ENCODE measurements at regions not wholly inside any gene's neighbourhood (a gene's known extent, or its start where the extent isn't known, plus 50 kb on each side); places are given as distances from the start of the nearest gene placed in this dataset.
"Not testable (repeated sequence)": the region's sequence is repeated elsewhere in the genome, so short reads cannot be mapped to it uniquely, and the experiment has no call there.

GRCh38 chr11:91624021-91624420 is 600.6 kb upstream of the FAT3 start:
- no peak for DNase-seq

GRCh38 chr11:91608677-91609076 is 615.9 kb upstream of the FAT3 start:
- no peak for DNase-seq

- no peak for DNase-seq
Observed at GRCh38 chr11:91596111-91596510, 628.5 kb upstream of the FAT3 start.

- DNase-seq: no peak
Observed at GRCh38 chr11:91591021-91591420, 633.6 kb upstream of the FAT3 start.

GRCh38 chr11:91587131-91587530 is 637.5 kb upstream of the FAT3 start:
- DNase-seq: no peak

GRCh38 chr11:91585035-91585801 is 639.4 kb upstream of the FAT3 start:
- no peak for DNase-seq

GRCh38 chr11:91563176-91563575 is 661.4 kb upstream of the FAT3 start:
- no peak for DNase-seq

- DNase-seq: no peak
Observed at GRCh38 chr11:91560434-91560833, 664.2 kb upstream of the FAT3 start.

GRCh38 chr11:91538065-91538464 is 686.6 kb upstream of the FAT3 start:
- DNase-seq: no peak

- DNase-seq: no peak
Observed at GRCh38 chr11:91536366-91536765, 688.3 kb upstream of the FAT3 start.

- DNase-seq: no peak
Observed at GRCh38 chr11:91528965-91529364, 695.7 kb upstream of the FAT3 start.

GRCh38 chr11:91527380-91528030 is 697.1 kb upstream of the FAT3 start:
- no peak for DNase-seq

- DNase-seq: no peak
Observed at GRCh38 chr11:91513734-91514133, 710.9 kb upstream of the FAT3 start.

- no peak for DNase-seq
Observed at GRCh38 chr11:91497847-91498246, 726.8 kb upstream of the FAT3 start.

GRCh38 chr11:91495837-91496236 is 728.8 kb upstream of the FAT3 start:
- DNase-seq: no peak

- DNase-seq: no peak
Observed at GRCh38 chr11:91489989-91490388, 734.6 kb upstream of the FAT3 start.

- not testable (repeated sequence) for DNase-seq
Observed at GRCh38 chr11:91483956-91484355, 740.7 kb upstream of the FAT3 start.

- not testable (repeated sequence) for DNase-seq
Observed at GRCh38 chr11:91481875-91482274, 742.7 kb upstream of the FAT3 start.

GRCh38 chr11:91470656-91471055 is 754.0 kb upstream of the FAT3 start:
- no peak for DNase-seq

GRCh38 chr11:91459840-91460239 is 764.8 kb upstream of the FAT3 start:
- DNase-seq: no peak

GRCh38 chr11:91446267-91446666 is 778.4 kb upstream of the FAT3 start:
- DNase-seq: no peak

GRCh38 chr11:91435694-91436395 is 788.8 kb upstream of the FAT3 start:
- no peak for DNase-seq

- DNase-seq: no peak
Observed at GRCh38 chr11:91433284-91434010, 791.2 kb upstream of the FAT3 start.
